OCI-LY7 (cell line): ENCODE measurements at regions not wholly inside any gene's neighbourhood (a gene's known extent, or its start where the extent isn't known, plus 50 kb on each side); places are given as distances from the start of the nearest gene placed in this dataset.

Experiments
- BruUV-seq: library from RNA; stranded (reverse); fragments of 400-500 nt; replicated peaks from 2 replicates; lab custom pipeline; 2021; lab: Mats Ljungman, UMichigan
- CTCF ChIA-PET: fragments of 300-600 bp; sonication (Branson Sonifier 250); formaldehyde crosslinking; loops from one replicate; lab custom pipeline; 2022; ENCODE audit warnings: antibody characterized with exemption; ENCODE audit not compliant: unreplicated experiment; lab: Charles Lee
- POLR2A ChIA-PET: fragments of 300-600 bp; sonication (Branson Sonifier 250); formaldehyde crosslinking; loops from one replicate; lab custom pipeline; 2022; ENCODE audit warnings: antibody characterized with exemption; lab: Charles Lee
- DNase-seq: peaks from one replicate; pipeline ENCODE4 v3.0.0-alpha.2; 2015; ENCODE audit warnings: low spot score
- H2AFZ ChIP-seq: fragments of 200-600 bp; sonication (generic), shearing (Covaris generic); 2 replicates; pipeline ENCODE4 v1.6.1; 2014; ENCODE audit warnings: mild to moderate bottlenecking, antibody characterized with exemption, low read length, moderate library complexity
- H3K27ac ChIP-seq: fragments of 200-600 bp; sonication (generic); 2 replicates; pipeline ENCODE4 v1.5.1; 2014; ENCODE audit warnings: mixed run types, low read depth, mild to moderate bottlenecking, moderate library complexity, low read length, inconsistent platforms; ENCODE audit not compliant: poor library complexity, severe bottlenecking
- H3K36me3 ChIP-seq: fragments of 200-600 bp; sonication (generic); 2 replicates; pipeline ENCODE4 v1.6.1; 2014; ENCODE audit warnings: mild to moderate bottlenecking, antibody characterized with exemption, low read length, moderate library complexity, mixed read lengths; ENCODE audit not compliant: insufficient read depth
- H3K4me1 ChIP-seq: fragments of 200-600 bp; sonication (generic); 2 replicates; pipeline ENCODE4 v1.5.1; 2014; ENCODE audit warnings: mild to moderate bottlenecking, low read length; ENCODE audit not compliant: insufficient read depth, poor library complexity, severe bottlenecking
- H3K4me2 ChIP-seq: fragments of 200-600 bp; sonication (generic); 2 replicates; pipeline ENCODE4 v1.6.1; 2014; ENCODE audit warnings: mild to moderate bottlenecking, low read length
- H3K4me3 ChIP-seq: fragments of 200-600 bp; sonication (generic); 2 replicates; pipeline ENCODE4 v1.5.1; 2014; ENCODE audit warnings: mild to moderate bottlenecking, low read depth, low read length; ENCODE audit not compliant: poor library complexity, severe bottlenecking
- H3K79me2 ChIP-seq: fragments of 200-600 bp; sonication (generic); 2 replicates; pipeline ENCODE4 v1.6.1; 2016; ENCODE audit warnings: low read depth, mild to moderate bottlenecking, low read length, moderate library complexity, mixed read lengths; ENCODE audit not compliant: insufficient read depth
- H3K9me2 ChIP-seq: fragments of 200-600 bp; sonication (generic); 2 replicates; pipeline ENCODE4 v1.6.1; 2016; ENCODE audit warnings: mild to moderate bottlenecking, low read length, mixed read lengths; ENCODE audit not compliant: insufficient read depth
- H3K9me3 ChIP-seq: fragments of 200-600 bp; sonication (generic); 2 replicates; pipeline ENCODE4 v1.6.1; 2014; ENCODE audit warnings: mild to moderate bottlenecking, mixed run types, low read length, mixed read lengths
- H4K20me1 ChIP-seq: fragments of 200-600 bp; sonication (generic); 2 replicates; pipeline ENCODE4 v1.6.1; 2014; ENCODE audit warnings: mild to moderate bottlenecking, antibody characterized with exemption, low read length, moderate library complexity, mixed read lengths; ENCODE audit not compliant: insufficient read depth
- EZH2phosphoT487 ChIP-seq: fragments of 200-600 bp; sonication (generic); IDR thresholded peaks from 2 replicates; pipeline ENCODE4 v1.6.1; 2018; ENCODE audit warnings: low read depth, borderline replicate concordance, mild to moderate bottlenecking, mixed run types, antibody characterized with exemption, low read length, moderate library complexity, mixed read lengths
- intact Hi-C: fragments of 100-400 bp; cut with micrococcal nuclease; formaldehyde crosslinking; loops from one replicate; pipeline ENCODE4 v1.10.0; 2022; ENCODE audit not compliant: unreplicated experiment
- TF ChIP-seq, protein P1 (sequence below): fragments of 200-600 bp; sonication (generic); conservative IDR thresholded peaks from 2 replicates; pipeline ENCODE4 v1.5.1; 2014; ENCODE audit warnings: mild to moderate bottlenecking, antibody characterized with exemption, low read length, moderate library complexity, mixed read lengths

DNA sequence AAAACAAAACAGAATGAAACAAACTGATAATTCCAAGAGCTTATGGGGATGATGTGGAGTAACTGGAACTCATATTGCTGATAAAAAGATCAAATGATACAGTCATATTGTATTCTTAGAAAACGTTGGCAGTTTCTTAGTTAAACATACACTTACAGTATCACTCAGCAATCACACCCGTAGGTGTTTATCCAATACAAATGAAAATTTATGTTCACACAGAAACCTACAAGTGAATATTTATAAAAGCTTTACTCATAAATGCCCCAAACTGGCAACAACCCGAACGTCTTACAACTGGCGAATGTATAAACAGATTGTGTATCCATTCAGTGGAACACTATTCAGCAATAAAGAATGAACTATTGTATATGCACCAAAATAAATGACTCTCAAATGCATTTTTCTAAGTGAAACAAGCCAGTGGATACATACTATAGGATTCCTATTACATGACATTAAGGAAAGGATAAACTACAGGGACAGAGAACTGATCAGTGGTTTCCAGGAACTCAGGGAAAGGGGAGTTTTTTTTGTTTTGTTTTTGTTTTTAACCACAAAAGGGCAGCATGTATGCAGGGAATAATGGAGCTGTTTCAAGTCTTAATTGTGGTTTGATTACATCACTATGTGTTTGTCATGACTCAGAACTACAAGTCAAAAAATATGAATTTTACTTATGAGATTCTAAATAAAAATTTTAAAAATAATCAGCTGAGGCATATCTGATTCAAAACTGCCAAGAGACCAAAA, 71.8 kb upstream of the NDUFB4 start:
- DNase-seq, result no peak
- Histone ChIP-seq H4K20me1 (no peaks in the 10 kb centered on the region), H3K27ac (no peak overlapping the region), H3K4me3 (no peak overlapping the region), H3K9me2 (no peaks in the 10 kb centered on the region), H3K36me3 (no peaks in the 10 kb centered on the region), H3K9me3 (no peaks in the 10 kb centered on the region), H2AFZ (no peak overlapping the region), H3K4me2 (no peak overlapping the region), H3K79me2 (no peaks in the 10 kb centered on the region), H3K4me1 (no peaks in the 10 kb centered on the region)
- intact Hi-C loops, result no loop called here
- ChIA-PET POLR2A (interaction anchor here (0.6 to 1.1 kb wide), 3 partner anchors 8 to 12 kb away, joined by 3 to 4 read pairs (median 3); no protein-coding TSS in a partner anchor), CTCF (no interaction called here)
- TF ChIP-seq, protein P1, sequence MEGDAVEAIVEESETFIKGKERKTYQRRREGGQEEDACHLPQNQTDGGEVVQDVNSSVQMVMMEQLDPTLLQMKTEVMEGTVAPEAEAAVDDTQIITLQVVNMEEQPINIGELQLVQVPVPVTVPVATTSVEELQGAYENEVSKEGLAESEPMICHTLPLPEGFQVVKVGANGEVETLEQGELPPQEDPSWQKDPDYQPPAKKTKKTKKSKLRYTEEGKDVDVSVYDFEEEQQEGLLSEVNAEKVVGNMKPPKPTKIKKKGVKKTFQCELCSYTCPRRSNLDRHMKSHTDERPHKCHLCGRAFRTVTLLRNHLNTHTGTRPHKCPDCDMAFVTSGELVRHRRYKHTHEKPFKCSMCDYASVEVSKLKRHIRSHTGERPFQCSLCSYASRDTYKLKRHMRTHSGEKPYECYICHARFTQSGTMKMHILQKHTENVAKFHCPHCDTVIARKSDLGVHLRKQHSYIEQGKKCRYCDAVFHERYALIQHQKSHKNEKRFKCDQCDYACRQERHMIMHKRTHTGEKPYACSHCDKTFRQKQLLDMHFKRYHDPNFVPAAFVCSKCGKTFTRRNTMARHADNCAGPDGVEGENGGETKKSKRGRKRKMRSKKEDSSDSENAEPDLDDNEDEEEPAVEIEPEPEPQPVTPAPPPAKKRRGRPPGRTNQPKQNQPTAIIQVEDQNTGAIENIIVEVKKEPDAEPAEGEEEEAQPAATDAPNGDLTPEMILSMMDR, result no peak
- no peak for TF ChIP-seq EZH2phosphoT487
- no TSS peak for BruUV-seq

DNA sequence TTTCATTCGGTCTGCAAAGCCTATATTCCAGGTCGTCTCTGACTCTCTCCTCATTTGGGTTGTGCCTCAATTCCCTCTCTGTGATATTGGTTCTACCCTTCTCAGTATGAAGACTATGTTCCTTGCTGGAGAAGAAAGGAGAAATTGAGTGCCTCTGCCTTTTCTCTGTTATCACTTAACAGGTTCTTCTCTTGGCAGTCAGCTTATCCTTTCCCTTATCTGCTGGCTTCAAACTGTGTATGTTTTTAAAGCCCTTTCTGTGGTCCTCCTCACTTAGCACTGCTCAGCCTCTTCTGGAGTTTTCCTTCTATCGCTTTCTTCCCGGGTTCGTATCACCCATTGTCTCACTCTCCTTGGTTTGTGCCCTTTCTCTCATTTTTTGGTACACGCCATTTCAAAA, 65.3 kb upstream of the FSTL1 start:
- no TSS peak for BruUV-seq
- intact Hi-C loops, result no loop called here
- POLR2A ChIA-PET, result no interaction called here

More for the DNA sequence above, 65.3 kb upstream of the FSTL1 start:
- CTCF ChIA-PET, result no interaction called here
- no peak for TF ChIP-seq EZH2phosphoT487
- TF ChIP-seq, protein P1, result no peak
- H3K4me2 ChIP-seq, result no peak overlapping the region
- H3K9me2 ChIP-seq, result no peaks in the 10 kb centered on the region
- no peaks in the 10 kb centered on the region for H3K79me2 ChIP-seq
- DNase-seq, result no peak
- no peak overlapping the region for H2AFZ ChIP-seq
- no peak overlapping the region for H3K27ac ChIP-seq
- no peaks in the 10 kb centered on the region for H3K36me3 ChIP-seq
- no peaks in the 10 kb centered on the region for H3K4me1 ChIP-seq
- H3K4me3 ChIP-seq, result no peak overlapping the region
- no peaks in the 10 kb centered on the region for H3K9me3 ChIP-seq
- H4K20me1 ChIP-seq, result no peaks in the 10 kb centered on the region
